ENCODE measurements at regions not wholly inside any gene's neighbourhood (a gene's known extent, or its start where the extent isn't known, plus 50 kb on each side); places are given as distances from the start of the nearest gene placed in this dataset.

- TF ChIP-seq CTCF (IDR thresholded peaks at IDR 0.05; ENCODE audit: low read depth, low read length) (no peak), MAX (IDR thresholded peaks at IDR 0.05; ENCODE audit: low read depth, low read length) (no peak)
Measured at GRCh38 chr5:36418152-36418979, 116.7 kb upstream of the RANBP3L start.
